NB4 (cell line): ENCODE measurements at regions not wholly inside any gene's neighbourhood (a gene's known extent, or its start where the extent isn't known, plus 50 kb on each side); places are given as distances from the start of the nearest gene placed in this dataset.

Experiments used
- MYC ChIP-seq: IDR thresholded peaks from 2 replicates; pipeline ENCODE4 v1.6.1; 2011; ENCODE audit warnings: low read depth, low read length
- POLR2A ChIP-seq: IDR thresholded peaks from 2 replicates; pipeline ENCODE4 v1.6.1; 2011; ENCODE audit warnings: mild to moderate bottlenecking; ENCODE audit not compliant: insufficient read length; ENCODE audit errors: extremely low read depth
- TF ChIP-seq, protein P1 (sequence below): IDR thresholded peaks from one replicate; pipeline ENCODE4 v1.5.1; 2012; ENCODE audit warnings: low read depth, low read length
- TF ChIP-seq, protein P2 (sequence below): IDR thresholded peaks from 2 replicates; pipeline ENCODE4 v1.6.1; 2011; ENCODE audit warnings: low read depth, low read length

DNA sequence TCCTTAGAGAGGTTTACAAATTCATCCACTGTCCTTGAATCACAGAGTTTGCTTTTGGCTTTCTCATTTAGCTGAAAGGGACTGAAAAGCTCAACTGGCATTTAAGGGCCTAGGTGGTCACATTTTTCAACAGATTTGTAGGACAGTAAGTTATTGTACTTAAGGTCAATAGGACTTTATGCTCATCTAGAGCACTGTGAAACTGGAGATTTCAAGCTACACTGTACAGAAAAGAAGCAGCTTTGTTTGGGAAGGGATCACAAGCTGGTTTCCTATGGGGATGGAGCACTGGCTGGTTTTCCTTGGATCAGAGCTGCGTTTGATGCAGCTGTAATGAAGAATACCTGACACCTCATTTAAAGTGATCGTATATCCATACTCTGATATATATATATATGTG is 482.7 kb downstream of the FBXO15 start:
- TF ChIP-seq POLR2A, result no peak
- TF ChIP-seq, protein P1, sequence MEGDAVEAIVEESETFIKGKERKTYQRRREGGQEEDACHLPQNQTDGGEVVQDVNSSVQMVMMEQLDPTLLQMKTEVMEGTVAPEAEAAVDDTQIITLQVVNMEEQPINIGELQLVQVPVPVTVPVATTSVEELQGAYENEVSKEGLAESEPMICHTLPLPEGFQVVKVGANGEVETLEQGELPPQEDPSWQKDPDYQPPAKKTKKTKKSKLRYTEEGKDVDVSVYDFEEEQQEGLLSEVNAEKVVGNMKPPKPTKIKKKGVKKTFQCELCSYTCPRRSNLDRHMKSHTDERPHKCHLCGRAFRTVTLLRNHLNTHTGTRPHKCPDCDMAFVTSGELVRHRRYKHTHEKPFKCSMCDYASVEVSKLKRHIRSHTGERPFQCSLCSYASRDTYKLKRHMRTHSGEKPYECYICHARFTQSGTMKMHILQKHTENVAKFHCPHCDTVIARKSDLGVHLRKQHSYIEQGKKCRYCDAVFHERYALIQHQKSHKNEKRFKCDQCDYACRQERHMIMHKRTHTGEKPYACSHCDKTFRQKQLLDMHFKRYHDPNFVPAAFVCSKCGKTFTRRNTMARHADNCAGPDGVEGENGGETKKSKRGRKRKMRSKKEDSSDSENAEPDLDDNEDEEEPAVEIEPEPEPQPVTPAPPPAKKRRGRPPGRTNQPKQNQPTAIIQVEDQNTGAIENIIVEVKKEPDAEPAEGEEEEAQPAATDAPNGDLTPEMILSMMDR, result no peak
- TF ChIP-seq, protein P2, sequence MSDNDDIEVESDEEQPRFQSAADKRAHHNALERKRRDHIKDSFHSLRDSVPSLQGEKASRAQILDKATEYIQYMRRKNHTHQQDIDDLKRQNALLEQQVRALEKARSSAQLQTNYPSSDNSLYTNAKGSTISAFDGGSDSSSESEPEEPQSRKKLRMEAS, result no peak
- TF ChIP-seq MYC, result no peak
